SK-N-SH treated with all-trans-retinoic acid at 6 μM for 48 hours (cell line): ENCODE measurements at regions not wholly inside any gene's neighbourhood (a gene's known extent, or its start where the extent isn't known, plus 50 kb on each side); places are given as distances from the start of the nearest gene placed in this dataset.

Experiments used
- ATAC-seq: fragments of 200-7000 bp; cut with Tn5 transposase; 3 replicates; pipeline ENCODE4 v1.9.1; 2020; ENCODE audit warnings: mild to moderate bottlenecking, moderate library complexity
- ARNTL ChIP-seq: fragments of 450-650 bp; formaldehyde crosslinking; IDR thresholded peaks from 2 replicates; pipeline ENCODE4 v1.5.0; 2020; ENCODE audit warnings: low read depth, mild to moderate bottlenecking, moderate library complexity, borderline replicate concordance
- BACH2 ChIP-seq: fragments of 250-450 bp; sonication (Bioruptor Pico); IDR thresholded peaks from 2 replicates; pipeline ENCODE4 v1.9.0; 2021; ENCODE audit warnings: mild to moderate bottlenecking, borderline replicate concordance
- CREB5 ChIP-seq: fragments of 250-450 bp; sonication (Bioruptor Pico); IDR thresholded peaks from 2 replicates; pipeline ENCODE4 v1.5.1; 2020; ENCODE audit warnings: low read depth, mild to moderate bottlenecking, moderate library complexity
- CSDC2 ChIP-seq: fragments of 250-450 bp; sonication (Bioruptor Pico); IDR thresholded peaks from 2 replicates; pipeline ENCODE4 v1.5.0; 2020; ENCODE audit warnings: mild to moderate bottlenecking, moderate library complexity
- CSRNP3 ChIP-seq: fragments of 250-450 bp; sonication (Bioruptor Pico); IDR thresholded peaks from 2 replicates; pipeline ENCODE4 v1.5.1; 2021; ENCODE audit warnings: mild to moderate bottlenecking, moderate library complexity
- ESRRG ChIP-seq: fragments of 250-450 bp; sonication (Bioruptor Pico); IDR thresholded peaks from 2 replicates; pipeline ENCODE4 v1.6.1; 2021; ENCODE audit warnings: mild to moderate bottlenecking
- GLIS3 ChIP-seq: fragments of 250-450 bp; sonication (Bioruptor Pico); IDR thresholded peaks from 2 replicates; pipeline ENCODE4 v1.5.0; 2020; ENCODE audit warnings: mild to moderate bottlenecking, moderate library complexity
- ISL1 ChIP-seq: fragments of 250-450 bp; sonication (Bioruptor Pico); IDR thresholded peaks from 2 replicates; pipeline ENCODE4 v2.1.2; 2022; ENCODE audit warnings: mild to moderate bottlenecking, moderate library complexity
- OSR1 ChIP-seq: fragments of 250-450 bp; sonication (Bioruptor Pico); IDR thresholded peaks from 2 replicates; pipeline ENCODE4 v1.8.0; 2022; ENCODE audit warnings: moderate library complexity, mild to moderate bottlenecking, inconsistent platforms
- PATZ1 ChIP-seq: fragments of 250-450 bp; sonication (Bioruptor Pico); IDR thresholded peaks from 2 replicates; pipeline ENCODE4 v1.8.0; 2020; ENCODE audit warnings: mild to moderate bottlenecking, moderate library complexity, borderline replicate concordance
- POU6F1 ChIP-seq: fragments of 250-450 bp; sonication (Bioruptor Pico); IDR thresholded peaks from 2 replicates; pipeline ENCODE4 v1.8.0; 2021; ENCODE audit warnings: low read depth, mild to moderate bottlenecking, moderate library complexity, borderline replicate concordance
- PPARA ChIP-seq: fragments of 250-450 bp; sonication (Bioruptor Pico); IDR thresholded peaks from 2 replicates; pipeline ENCODE4 v1.5.0; 2020; ENCODE audit warnings: mild to moderate bottlenecking, borderline replicate concordance
- RARB ChIP-seq: fragments of 250-450 bp; sonication (Bioruptor Pico); IDR thresholded peaks from 2 replicates; pipeline ENCODE4 v1.8.0; 2021; ENCODE audit warnings: mild to moderate bottlenecking, moderate library complexity
- SNAI2 ChIP-seq: fragments of 250-450 bp; sonication (Bioruptor Pico); IDR thresholded peaks from 2 replicates; pipeline ENCODE4 v1.5.0; 2020; ENCODE audit warnings: mild to moderate bottlenecking, moderate library complexity
- TCF4 ChIP-seq: fragments of 250-450 bp; sonication (Bioruptor Pico); IDR thresholded peaks from 2 replicates; pipeline ENCODE4 v1.8.0; 2021; ENCODE audit warnings: mild to moderate bottlenecking, moderate library complexity, borderline replicate concordance
- TOX ChIP-seq: fragments of 250-450 bp; sonication (Bioruptor Pico); IDR thresholded peaks from 2 replicates; pipeline ENCODE4 v1.8.0; 2021; ENCODE audit warnings: mild to moderate bottlenecking, moderate library complexity, borderline replicate concordance
- TSHZ2 ChIP-seq: fragments of 250-450 bp; sonication (Bioruptor Pico); IDR thresholded peaks from 2 replicates; pipeline ENCODE4 v1.5.0; 2020; ENCODE audit warnings: mild to moderate bottlenecking, moderate library complexity
- ZC3H10 ChIP-seq: fragments of 250-450 bp; sonication (Bioruptor Pico); IDR thresholded peaks from 2 replicates; pipeline ENCODE4 v1.5.1; 2021; ENCODE audit warnings: mild to moderate bottlenecking, moderate library complexity
- ZFP3 ChIP-seq: fragments of 250-450 bp; sonication (Bioruptor Pico); IDR thresholded peaks from 2 replicates; pipeline ENCODE4 v1.5.0; 2020; ENCODE audit warnings: mild to moderate bottlenecking, moderate library complexity
- ZFP30 ChIP-seq: fragments of 450-650 bp; formaldehyde crosslinking; IDR thresholded peaks from 2 replicates; pipeline ENCODE4 v1.5.0; 2022; ENCODE audit warnings: mild to moderate bottlenecking, moderate library complexity
- ZNF565 ChIP-seq: fragments of 450-650 bp; formaldehyde crosslinking; conservative IDR thresholded peaks from 2 replicates; pipeline ENCODE4 v1.5.0; 2020; ENCODE audit warnings: low read depth, mild to moderate bottlenecking, moderate library complexity
- ZNF8 ChIP-seq: fragments of 450-650 bp; formaldehyde crosslinking; IDR thresholded peaks from 2 replicates; pipeline ENCODE4 v1.5.0; 2020; ENCODE audit warnings: mild to moderate bottlenecking, moderate library complexity

- TF ChIP-seq ARNTL (CRISPR knock-in tag), result no peak
- TF ChIP-seq TOX (CRISPR knock-in tag), result no peak
- TF ChIP-seq ISL1 (CRISPR knock-in tag), result peak; percentile 53; the same call in 1 of the 2 replicates
- no peak for TF ChIP-seq ESRRG (CRISPR knock-in tag)
- TF ChIP-seq SNAI2 (CRISPR knock-in tag), result no peak
- TF ChIP-seq OSR1 (CRISPR knock-in tag), result no peak
- TF ChIP-seq, all 23 proteins: peak for 1
- no peak for ATAC-seq
Measured at GRCh38 chr2:736939-737338, 59.7 kb upstream of the TMEM18 start.

GRCh38 chr2:735670-736218, 58.5 kb upstream of the TMEM18 start:
- no peak for TF ChIP-seq ZNF8 (CRISPR knock-in tag)
- no peak for TF ChIP-seq ZFP30 (CRISPR knock-in tag)
- ATAC-seq, result no peak

- TF ChIP-seq RARB (CRISPR knock-in tag) (no peak), ESRRG (CRISPR knock-in tag) (no peak), BACH2 (CRISPR knock-in tag) (no peak), ZC3H10 (CRISPR knock-in tag) (no peak), ARNTL (CRISPR knock-in tag) (no peak), ZFP30 (CRISPR knock-in tag) (no peak), PATZ1 (CRISPR knock-in tag) (no peak), ZFP3 (CRISPR knock-in tag) (no peak), SNAI2 (CRISPR knock-in tag) (no peak), OSR1 (CRISPR knock-in tag) (no peak), PPARA (CRISPR knock-in tag) (no peak), GLIS3 (CRISPR knock-in tag) (no peak), CSRNP3 (no peak), CSDC2 (CRISPR knock-in tag) (no peak)
- no peak for ATAC-seq
Measured at GRCh38 chr2:734496-734895, 57.3 kb upstream of the TMEM18 start.

- ATAC-seq, result no peak
- TF ChIP-seq ZNF565 (CRISPR knock-in tag) (no peak), CREB5 (CRISPR knock-in tag) (no peak), TSHZ2 (CRISPR knock-in tag) (no peak), POU6F1 (CRISPR knock-in tag) (no peak), TCF4 (CRISPR knock-in tag) (no peak), ZFP30 (CRISPR knock-in tag) (no peak)
Measured at GRCh38 chr2:733495-733894, 56.3 kb upstream of the TMEM18 start.
